ENCODE measurements at regions not wholly inside any gene's neighbourhood (a gene's known extent, or its start where the extent isn't known, plus 50 kb on each side); places are given as distances from the start of the nearest gene placed in this dataset.

DNA sequence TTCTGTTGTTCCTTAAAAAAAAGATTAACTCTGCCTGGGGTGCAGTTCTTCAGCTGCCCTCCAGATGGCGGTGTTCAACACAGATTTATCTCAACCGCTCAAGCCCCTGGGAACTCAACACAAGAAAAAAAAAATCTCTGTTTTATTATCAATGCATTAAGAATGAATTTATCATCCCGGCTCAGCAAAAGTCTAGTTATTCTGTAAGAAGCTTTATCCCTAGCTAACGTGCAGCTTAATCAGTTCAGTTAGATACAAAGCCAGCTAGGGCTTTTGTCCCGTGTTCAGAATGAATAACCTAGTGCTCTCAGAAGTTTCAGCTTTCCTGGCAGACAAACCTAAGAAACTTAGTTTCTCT is 475.9 kb upstream of the CCL2 start:
- TF ChIP-seq ZNF274 (IDR thresholded peaks at IDR 0.05; ENCODE audit: low read depth, low read length) (no peak), YY1 (IDR thresholded peaks at IDR 0.05; ENCODE audit: insufficient read depth, insufficient read length) (no peak)
